ENCODE measurements at regions not wholly inside any gene's neighbourhood (a gene's known extent, or its start where the extent isn't known, plus 50 kb on each side); places are given as distances from the start of the nearest gene placed in this dataset.

DNA sequence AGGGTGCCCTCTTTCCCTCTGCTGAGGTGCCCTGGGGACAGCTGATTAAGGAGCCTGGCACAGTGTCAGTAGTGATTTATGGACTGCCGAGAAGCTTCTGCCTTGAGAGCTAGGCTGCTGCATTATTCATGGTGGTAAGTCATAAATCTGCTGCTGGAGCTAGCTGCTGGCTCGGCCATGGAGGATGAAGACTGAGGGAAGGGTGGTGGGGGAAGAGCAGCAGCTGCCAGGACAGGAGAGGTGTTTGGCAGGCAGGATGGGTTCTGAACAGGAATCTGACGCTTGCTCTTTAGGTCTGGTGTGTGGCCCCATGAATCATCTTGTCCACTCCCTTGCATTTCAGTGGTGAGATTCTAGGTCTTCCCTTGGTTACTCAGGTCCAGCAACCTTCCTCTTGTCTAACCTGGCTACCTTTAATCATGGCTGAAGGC, 296.3 kb downstream of the DYSF start:
- TF ChIP-seq, protein P1, sequence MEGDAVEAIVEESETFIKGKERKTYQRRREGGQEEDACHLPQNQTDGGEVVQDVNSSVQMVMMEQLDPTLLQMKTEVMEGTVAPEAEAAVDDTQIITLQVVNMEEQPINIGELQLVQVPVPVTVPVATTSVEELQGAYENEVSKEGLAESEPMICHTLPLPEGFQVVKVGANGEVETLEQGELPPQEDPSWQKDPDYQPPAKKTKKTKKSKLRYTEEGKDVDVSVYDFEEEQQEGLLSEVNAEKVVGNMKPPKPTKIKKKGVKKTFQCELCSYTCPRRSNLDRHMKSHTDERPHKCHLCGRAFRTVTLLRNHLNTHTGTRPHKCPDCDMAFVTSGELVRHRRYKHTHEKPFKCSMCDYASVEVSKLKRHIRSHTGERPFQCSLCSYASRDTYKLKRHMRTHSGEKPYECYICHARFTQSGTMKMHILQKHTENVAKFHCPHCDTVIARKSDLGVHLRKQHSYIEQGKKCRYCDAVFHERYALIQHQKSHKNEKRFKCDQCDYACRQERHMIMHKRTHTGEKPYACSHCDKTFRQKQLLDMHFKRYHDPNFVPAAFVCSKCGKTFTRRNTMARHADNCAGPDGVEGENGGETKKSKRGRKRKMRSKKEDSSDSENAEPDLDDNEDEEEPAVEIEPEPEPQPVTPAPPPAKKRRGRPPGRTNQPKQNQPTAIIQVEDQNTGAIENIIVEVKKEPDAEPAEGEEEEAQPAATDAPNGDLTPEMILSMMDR (IDR thresholded peaks at IDR 0.05), result no peak
- no peak for TF ChIP-seq POLR2A (IDR thresholded peaks at IDR 0.05)
